HL-60 (cell line): ENCODE measurements at regions not wholly inside any gene's neighbourhood (a gene's known extent, or its start where the extent isn't known, plus 50 kb on each side); places are given as distances from the start of the nearest gene placed in this dataset.

Experiments
- DNase-seq, 2 experiments: peaks; one replicate each; pipeline ENCODE4 v3.0.0-alpha.2; 2010 to 2020; ENCODE audit warnings: low read depth in 1 of 2, low spot score in 1 of 2
- H3K27ac ChIP-seq: fragments of 250-450 bp; sonication (Bioruptor Pico); replicated peaks from 2 replicates; pipeline ENCODE4 v1.5.1; 2020; ENCODE audit warnings: mild to moderate bottlenecking, moderate library complexity
- H3K27me3 ChIP-seq: fragments of 250-450 bp; sonication (Bioruptor Pico); 2 replicates; pipeline ENCODE4 v1.5.1; 2021; ENCODE audit warnings: mild to moderate bottlenecking, moderate library complexity; ENCODE audit not compliant: insufficient read depth, poor library complexity, severe bottlenecking
- H3K4me3 ChIP-seq: replicated peaks from 2 replicates; pipeline ENCODE4 v1.5.1; 2011; ENCODE audit warnings: mild to moderate bottlenecking, control low read depth, low read length; ENCODE audit not compliant: insufficient read depth
- GABPA ChIP-seq: IDR thresholded peaks from 2 replicates; pipeline ENCODE4 v1.6.1; 2012; ENCODE audit warnings: low read depth
- POLR2AphosphoS5 ChIP-seq: IDR thresholded peaks from 2 replicates; pipeline ENCODE4 v1.6.1; 2012; ENCODE audit warnings: low read depth
- SPI1 ChIP-seq: IDR thresholded peaks from 2 replicates; pipeline ENCODE4 v1.6.1; 2012; ENCODE audit warnings: low read depth, mild to moderate bottlenecking, borderline replicate concordance
- TF ChIP-seq, protein P1 (sequence below): IDR thresholded peaks from 2 replicates; pipeline ENCODE4 v1.6.1; 2012; ENCODE audit warnings: low read depth; ENCODE audit not compliant: insufficient replicate concordance
- TF ChIP-seq, protein P2 (sequence below): IDR thresholded peaks from one replicate; pipeline ENCODE4 v1.5.1; 2011; ENCODE audit warnings: low read length, control low read depth, inconsistent platforms; ENCODE audit not compliant: insufficient read depth

DNA sequence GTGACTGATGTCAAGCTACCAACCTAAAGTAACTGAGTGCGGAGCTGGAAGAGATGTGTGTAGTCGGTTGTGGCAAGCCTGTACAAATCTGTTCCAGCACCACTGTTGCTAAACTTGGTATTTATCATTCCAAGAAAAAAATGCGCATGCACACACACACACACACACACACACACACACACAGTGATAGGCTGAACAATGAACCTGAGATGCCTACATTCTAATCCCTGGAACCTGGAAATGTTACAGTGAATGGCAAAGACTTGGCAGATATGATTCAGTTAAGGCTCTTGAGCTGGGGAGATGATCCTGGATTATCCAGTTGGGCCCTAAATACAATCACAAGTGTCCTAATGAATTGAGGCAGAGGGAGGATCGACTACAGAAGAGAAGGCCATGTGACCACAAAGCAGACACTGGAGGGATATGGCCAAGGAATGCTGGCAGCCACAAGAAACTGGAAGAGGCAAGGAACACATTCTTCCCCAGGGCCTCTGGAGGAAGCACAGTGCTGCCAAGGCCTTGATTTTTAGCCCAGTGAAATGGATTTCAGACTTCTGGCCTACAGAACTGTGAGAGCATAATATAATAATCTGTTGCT lies 49.7 kb upstream of the LHFPL2 start:
- Histone ChIP-seq H3K4me3 (no peak overlapping the region), H3K27ac (no peak overlapping the region), H3K27me3 (no peaks in the 10 kb centered on the region)
- TF ChIP-seq, protein P1, sequence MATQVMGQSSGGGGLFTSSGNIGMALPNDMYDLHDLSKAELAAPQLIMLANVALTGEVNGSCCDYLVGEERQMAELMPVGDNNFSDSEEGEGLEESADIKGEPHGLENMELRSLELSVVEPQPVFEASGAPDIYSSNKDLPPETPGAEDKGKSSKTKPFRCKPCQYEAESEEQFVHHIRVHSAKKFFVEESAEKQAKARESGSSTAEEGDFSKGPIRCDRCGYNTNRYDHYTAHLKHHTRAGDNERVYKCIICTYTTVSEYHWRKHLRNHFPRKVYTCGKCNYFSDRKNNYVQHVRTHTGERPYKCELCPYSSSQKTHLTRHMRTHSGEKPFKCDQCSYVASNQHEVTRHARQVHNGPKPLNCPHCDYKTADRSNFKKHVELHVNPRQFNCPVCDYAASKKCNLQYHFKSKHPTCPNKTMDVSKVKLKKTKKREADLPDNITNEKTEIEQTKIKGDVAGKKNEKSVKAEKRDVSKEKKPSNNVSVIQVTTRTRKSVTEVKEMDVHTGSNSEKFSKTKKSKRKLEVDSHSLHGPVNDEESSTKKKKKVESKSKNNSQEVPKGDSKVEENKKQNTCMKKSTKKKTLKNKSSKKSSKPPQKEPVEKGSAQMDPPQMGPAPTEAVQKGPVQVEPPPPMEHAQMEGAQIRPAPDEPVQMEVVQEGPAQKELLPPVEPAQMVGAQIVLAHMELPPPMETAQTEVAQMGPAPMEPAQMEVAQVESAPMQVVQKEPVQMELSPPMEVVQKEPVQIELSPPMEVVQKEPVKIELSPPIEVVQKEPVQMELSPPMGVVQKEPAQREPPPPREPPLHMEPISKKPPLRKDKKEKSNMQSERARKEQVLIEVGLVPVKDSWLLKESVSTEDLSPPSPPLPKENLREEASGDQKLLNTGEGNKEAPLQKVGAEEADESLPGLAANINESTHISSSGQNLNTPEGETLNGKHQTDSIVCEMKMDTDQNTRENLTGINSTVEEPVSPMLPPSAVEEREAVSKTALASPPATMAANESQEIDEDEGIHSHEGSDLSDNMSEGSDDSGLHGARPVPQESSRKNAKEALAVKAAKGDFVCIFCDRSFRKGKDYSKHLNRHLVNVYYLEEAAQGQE: no peak
- TF ChIP-seq SPI1 (no peak), GABPA (no peak), POLR2AphosphoS5 (no peak)
- TF ChIP-seq, protein P2, sequence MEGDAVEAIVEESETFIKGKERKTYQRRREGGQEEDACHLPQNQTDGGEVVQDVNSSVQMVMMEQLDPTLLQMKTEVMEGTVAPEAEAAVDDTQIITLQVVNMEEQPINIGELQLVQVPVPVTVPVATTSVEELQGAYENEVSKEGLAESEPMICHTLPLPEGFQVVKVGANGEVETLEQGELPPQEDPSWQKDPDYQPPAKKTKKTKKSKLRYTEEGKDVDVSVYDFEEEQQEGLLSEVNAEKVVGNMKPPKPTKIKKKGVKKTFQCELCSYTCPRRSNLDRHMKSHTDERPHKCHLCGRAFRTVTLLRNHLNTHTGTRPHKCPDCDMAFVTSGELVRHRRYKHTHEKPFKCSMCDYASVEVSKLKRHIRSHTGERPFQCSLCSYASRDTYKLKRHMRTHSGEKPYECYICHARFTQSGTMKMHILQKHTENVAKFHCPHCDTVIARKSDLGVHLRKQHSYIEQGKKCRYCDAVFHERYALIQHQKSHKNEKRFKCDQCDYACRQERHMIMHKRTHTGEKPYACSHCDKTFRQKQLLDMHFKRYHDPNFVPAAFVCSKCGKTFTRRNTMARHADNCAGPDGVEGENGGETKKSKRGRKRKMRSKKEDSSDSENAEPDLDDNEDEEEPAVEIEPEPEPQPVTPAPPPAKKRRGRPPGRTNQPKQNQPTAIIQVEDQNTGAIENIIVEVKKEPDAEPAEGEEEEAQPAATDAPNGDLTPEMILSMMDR: no peak
- no peak for DNase-seq
